Glutamatergic neuron (in vitro differentiated cells): ENCODE measurements at regions not wholly inside any gene's neighbourhood (a gene's known extent, or its start where the extent isn't known, plus 50 kb on each side); places are given as distances from the start of the nearest gene placed in this dataset.

Source experiments
- DNase-seq: peaks from one replicate; pipeline ENCODE4 v3.0.0; 2022
- H3K27ac Mint-ChIP-seq: one replicate; pipeline ENCODE4 v1.8.0; 2020; ENCODE audit warnings: mild to moderate bottlenecking, mixed read lengths, inconsistent platforms; ENCODE audit not compliant: unreplicated experiment
- H3K27me3 Mint-ChIP-seq: one replicate; pipeline ENCODE4 v1.8.0; 2020; ENCODE audit warnings: mild to moderate bottlenecking, moderate library complexity, mixed read lengths, inconsistent platforms; ENCODE audit not compliant: unreplicated experiment
- H3K36me3 Mint-ChIP-seq: one replicate; pipeline ENCODE4 v1.8.0; 2020; ENCODE audit warnings: mild to moderate bottlenecking, mixed read lengths, inconsistent platforms; ENCODE audit not compliant: unreplicated experiment
- H3K4me1 Mint-ChIP-seq: one replicate; pipeline ENCODE4 v1.8.0; 2020; ENCODE audit warnings: mild to moderate bottlenecking, low read depth, mixed read lengths, inconsistent platforms; ENCODE audit not compliant: unreplicated experiment
- H3K4me3 Mint-ChIP-seq: one replicate; pipeline ENCODE4 v1.8.0; 2020; ENCODE audit warnings: mild to moderate bottlenecking, mixed read lengths, inconsistent platforms; ENCODE audit not compliant: unreplicated experiment
- H3K9me3 Mint-ChIP-seq: one replicate; pipeline ENCODE4 v1.8.0; 2020; ENCODE audit warnings: mild to moderate bottlenecking, moderate library complexity, mixed read lengths, inconsistent platforms; ENCODE audit not compliant: unreplicated experiment
- TF ChIP-seq, protein P1 (sequence below): fragments of 200-600 bp; sonication (generic); IDR thresholded peaks from one replicate; pipeline ENCODE4 v1.5.0; 2021; ENCODE audit not compliant: partially characterized antibody, unreplicated experiment

DNA sequence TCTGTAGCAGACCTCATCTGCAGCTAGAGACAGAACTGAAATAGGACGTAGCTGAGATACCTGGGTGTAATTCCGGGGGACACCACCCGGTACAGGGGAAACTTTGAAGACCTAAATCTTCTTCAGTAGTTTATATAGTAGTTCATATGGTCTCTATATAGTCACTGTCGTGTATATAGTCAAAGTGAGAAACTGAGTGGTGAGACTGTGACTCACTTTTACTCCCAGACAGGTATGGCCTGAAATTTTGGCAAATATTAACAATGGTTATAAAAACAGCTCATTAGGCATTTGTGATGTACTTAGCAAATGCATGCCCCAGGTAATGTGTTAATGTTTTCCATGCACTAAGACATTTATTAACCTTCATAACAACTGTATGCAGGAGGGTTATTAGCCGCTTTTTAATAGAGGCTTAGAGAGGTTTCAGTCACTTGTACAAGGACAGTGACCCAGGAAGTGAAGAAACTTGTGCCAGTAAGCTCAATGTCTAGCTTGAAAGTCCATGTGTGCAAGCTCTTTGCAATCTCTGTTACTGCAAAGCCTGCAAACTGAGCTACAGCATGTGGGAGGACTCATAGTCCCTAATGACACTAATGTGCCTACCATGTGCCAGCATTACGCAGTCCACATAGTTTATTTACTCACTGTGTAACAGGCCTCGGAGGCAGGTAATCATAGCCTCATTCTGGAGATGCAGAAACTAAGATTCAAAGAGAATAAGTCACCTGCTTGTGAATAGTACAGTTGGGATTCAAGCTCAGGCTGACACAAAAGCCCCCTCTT is 165.4 kb upstream of the CHD6 start:
- Mint-ChIP-seq H3K9me3 (no peaks in the 10 kb centered on the region), H3K27me3 (peaks cover 3% of the 10 kb centered on the region), H3K4me1 (no peaks in the 10 kb centered on the region), H3K4me3 (no peak overlapping the region), H3K36me3 (no peaks in the 10 kb centered on the region), H3K27ac (no peak overlapping the region)
- TF ChIP-seq, protein P1, sequence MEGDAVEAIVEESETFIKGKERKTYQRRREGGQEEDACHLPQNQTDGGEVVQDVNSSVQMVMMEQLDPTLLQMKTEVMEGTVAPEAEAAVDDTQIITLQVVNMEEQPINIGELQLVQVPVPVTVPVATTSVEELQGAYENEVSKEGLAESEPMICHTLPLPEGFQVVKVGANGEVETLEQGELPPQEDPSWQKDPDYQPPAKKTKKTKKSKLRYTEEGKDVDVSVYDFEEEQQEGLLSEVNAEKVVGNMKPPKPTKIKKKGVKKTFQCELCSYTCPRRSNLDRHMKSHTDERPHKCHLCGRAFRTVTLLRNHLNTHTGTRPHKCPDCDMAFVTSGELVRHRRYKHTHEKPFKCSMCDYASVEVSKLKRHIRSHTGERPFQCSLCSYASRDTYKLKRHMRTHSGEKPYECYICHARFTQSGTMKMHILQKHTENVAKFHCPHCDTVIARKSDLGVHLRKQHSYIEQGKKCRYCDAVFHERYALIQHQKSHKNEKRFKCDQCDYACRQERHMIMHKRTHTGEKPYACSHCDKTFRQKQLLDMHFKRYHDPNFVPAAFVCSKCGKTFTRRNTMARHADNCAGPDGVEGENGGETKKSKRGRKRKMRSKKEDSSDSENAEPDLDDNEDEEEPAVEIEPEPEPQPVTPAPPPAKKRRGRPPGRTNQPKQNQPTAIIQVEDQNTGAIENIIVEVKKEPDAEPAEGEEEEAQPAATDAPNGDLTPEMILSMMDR: no peak
- no peak for DNase-seq

DNA sequence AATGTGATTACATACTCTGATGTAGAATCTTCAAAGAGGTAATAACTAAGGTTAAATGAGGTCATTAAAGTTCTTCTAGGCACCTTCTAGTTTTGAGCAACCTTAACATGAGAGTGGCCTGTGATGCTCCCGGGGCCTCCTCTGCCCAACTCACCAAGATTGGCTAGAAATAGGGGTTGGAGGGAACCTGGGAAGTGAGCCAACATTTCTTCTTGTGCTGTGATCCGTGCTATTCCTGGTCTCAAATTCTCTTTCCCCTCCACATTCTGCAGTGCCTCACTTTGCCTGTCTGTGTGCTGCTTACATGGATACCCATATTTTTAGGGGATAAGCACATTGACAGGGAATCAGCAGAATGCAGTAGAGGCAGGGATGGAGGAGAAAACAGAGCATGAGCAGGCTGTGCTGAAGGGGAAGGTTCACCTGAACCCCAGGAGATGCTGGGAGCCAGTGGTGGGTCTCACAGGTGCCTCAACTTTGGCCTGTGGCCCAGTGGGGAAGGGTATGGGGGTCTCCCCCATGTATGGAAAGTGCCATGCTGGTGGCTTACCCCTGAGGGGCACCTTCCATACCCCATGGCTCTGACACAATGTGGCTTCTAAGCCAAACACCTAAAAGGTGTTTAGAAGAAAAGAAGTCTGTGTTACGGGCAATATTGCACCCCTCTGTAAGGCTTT is 164.7 kb upstream of the CHD6 start:
- Mint-ChIP-seq H3K36me3 (no peaks in the 10 kb centered on the region), H3K9me3 (no peaks in the 10 kb centered on the region), H3K27me3 (peaks cover 3% of the 10 kb centered on the region), H3K27ac (no peak overlapping the region), H3K4me3 (no peak overlapping the region), H3K4me1 (no peaks in the 10 kb centered on the region)
- no peak for DNase-seq
- TF ChIP-seq, protein P1: no peak

DNA sequence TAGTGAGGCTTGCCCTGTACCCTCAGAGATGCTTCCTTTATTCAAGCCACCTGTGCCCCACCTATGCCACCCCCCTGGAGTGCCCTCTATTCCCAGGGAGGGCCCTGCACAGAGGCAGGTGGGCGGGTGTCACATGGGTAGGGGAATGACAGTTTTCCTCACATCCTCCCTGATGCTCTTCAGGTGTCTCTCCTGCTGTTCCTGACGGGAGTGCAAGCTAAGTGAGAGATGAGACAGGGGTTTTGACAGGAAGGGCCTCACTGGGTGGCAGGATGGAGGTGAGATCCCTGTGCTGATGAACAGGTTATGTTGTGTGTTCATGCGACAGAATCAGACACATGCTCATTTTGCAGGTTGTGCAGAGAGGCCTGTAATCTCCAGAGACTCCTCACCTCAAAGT is 164.1 kb upstream of the CHD6 start:
- no peak overlapping the region for H3K27ac Mint-ChIP-seq
- peaks cover 3% of the 10 kb centered on the region for H3K27me3 Mint-ChIP-seq
- TF ChIP-seq, protein P1: no peak
- no peaks in the 10 kb centered on the region for H3K36me3 Mint-ChIP-seq
- DNase-seq: no peak
- no peak overlapping the region for H3K4me3 Mint-ChIP-seq
- H3K9me3 Mint-ChIP-seq: no peaks in the 10 kb centered on the region
- H3K4me1 Mint-ChIP-seq: no peaks in the 10 kb centered on the region

DNA sequence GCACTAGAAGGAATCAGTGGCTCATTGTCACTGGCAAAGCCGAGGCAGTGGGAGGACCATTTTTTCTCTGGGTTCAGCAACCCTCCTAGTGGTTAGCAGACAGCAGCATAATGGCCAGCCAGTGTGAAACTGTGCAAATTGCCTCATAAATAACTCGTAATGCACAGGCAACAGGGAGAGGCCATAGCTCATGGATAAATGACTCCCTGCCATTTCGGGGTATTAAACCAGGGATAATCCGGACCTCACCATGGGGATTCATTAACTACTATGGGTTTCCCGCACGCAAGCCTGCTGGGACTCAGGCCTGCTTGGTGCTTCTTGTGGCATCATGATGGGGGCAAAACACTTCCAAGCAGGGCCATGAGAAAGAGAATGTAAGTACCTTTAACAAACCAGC is 158.2 kb upstream of the CHD6 start:
- H3K4me3 Mint-ChIP-seq: no peak overlapping the region
- no peaks in the 10 kb centered on the region for H3K4me1 Mint-ChIP-seq
- no peak for DNase-seq
- H3K36me3 Mint-ChIP-seq: no peaks in the 10 kb centered on the region
- H3K27me3 Mint-ChIP-seq: peaks cover 3% of the 10 kb centered on the region
- H3K9me3 Mint-ChIP-seq: no peaks in the 10 kb centered on the region
- H3K27ac Mint-ChIP-seq: no peak overlapping the region
- TF ChIP-seq, protein P1: no peak

DNA sequence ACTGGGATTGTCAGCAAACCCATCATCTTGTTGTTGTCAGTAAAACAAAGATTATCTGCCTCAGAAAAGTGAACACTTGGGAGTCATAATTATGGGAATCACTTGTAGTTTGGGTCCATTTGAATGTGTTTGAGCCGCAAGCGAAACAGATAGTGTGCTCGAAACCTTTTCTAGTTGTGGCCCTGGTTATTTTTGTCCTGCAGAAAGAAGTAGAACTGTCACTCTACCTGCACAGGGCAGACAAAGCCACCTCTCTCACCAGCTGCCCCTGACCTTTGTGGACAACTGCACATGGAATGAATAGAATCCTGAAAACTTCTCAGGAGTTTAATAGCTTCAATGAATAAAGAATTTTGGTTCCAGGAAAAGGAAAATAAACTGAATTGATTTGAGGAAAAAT is 156.1 kb upstream of the CHD6 start:
- Mint-ChIP-seq H3K4me3 (no peak overlapping the region), H3K27me3 (peaks cover under 1% of the 10 kb centered on the region), H3K36me3 (no peaks in the 10 kb centered on the region), H3K4me1 (no peaks in the 10 kb centered on the region), H3K27ac (no peak overlapping the region), H3K9me3 (no peaks in the 10 kb centered on the region)
- no peak for DNase-seq
- TF ChIP-seq, protein P1: no peak
